SK-N-SH (cell line): ENCODE measurements at regions not wholly inside any gene's neighbourhood (a gene's known extent, or its start where the extent isn't known, plus 50 kb on each side); places are given as distances from the start of the nearest gene placed in this dataset.

Experiments
- CTCF ChIA-PET: fragments of 300-600, 350-600 bp; formaldehyde crosslinking; extraction: SDS; loops from one replicate; lab custom pipeline; 2021; lab: Yijun Ruan, JAX
- POLR2A ChIA-PET: fragments of 350-600 bp; sonication (Branson Sonifier 250); formaldehyde crosslinking; extraction: SDS; loops from one replicate; lab custom pipeline; 2020; ENCODE audit warnings: antibody characterized with exemption, inconsistent platforms; lab: Yijun Ruan, JAX
- DNase-seq: peaks from one replicate; pipeline ENCODE4 v3.0.0; 2012
- H2AFZ ChIP-seq: fragments of 200-600 bp; sonication (generic); 2 replicates; pipeline ENCODE4 v1.8.1; 2016; ENCODE audit warnings: antibody characterized with exemption, mild to moderate bottlenecking, low read depth
- H3F3A ChIP-seq: fragments of 200-600 bp; sonication (generic); replicated peaks from 2 replicates; pipeline ENCODE3; 2016; ENCODE audit warnings: antibody characterized with exemption, mild to moderate bottlenecking; ENCODE audit not compliant: insufficient read depth
- H3K27ac ChIP-seq, 2 experiments: fragments of 200-500 bp in 1 of 2; fragments of 200-600 bp in 1 of 2; sonication (Bioruptor generic) in 1 of 2; sonication (generic), shearing (Covaris generic) in 1 of 2; 2 replicates each; pipeline versions ENCODE4 v1.5.1 to v1.6.1; 2014 to 2016; ENCODE audit warnings: low read depth in 2 of 2, inconsistent platforms in 1 of 2, low read length in 1 of 2, mild to moderate bottlenecking in 1 of 2, mixed read lengths in 1 of 2
- H3K27me3 ChIP-seq: fragments of 200-600 bp; sonication (generic), shearing (Covaris generic); 2 replicates; pipeline ENCODE4 v1.6.1; 2016; ENCODE audit warnings: mixed run types; ENCODE audit not compliant: insufficient read depth
- H3K36me3 ChIP-seq, 2 experiments: fragments of 200-500 bp in 1 of 2; fragments of 200-600 bp in 1 of 2; sonication (Bioruptor generic) in 1 of 2; sonication (generic) in 1 of 2; replicated peaks in 1 of 2; 2 replicates each; pipeline versions ENCODE3 to v1.5.1; 2014 to 2016; ENCODE audit warnings: low read length in 1 of 2, mild to moderate bottlenecking in 1 of 2; ENCODE audit not compliant: insufficient read depth in 2 of 2, control insufficient read depth in 1 of 2
- H3K4me1 ChIP-seq, 2 experiments: fragments of 200-500 bp in 1 of 2; fragments of 200-600 bp in 1 of 2; sonication (Bioruptor generic) in 1 of 2; sonication (generic), shearing (Covaris generic) in 1 of 2; 2 replicates each; pipeline versions ENCODE4 v1.5.1 to v1.6.1; 2014 to 2016; ENCODE audit warnings: low read depth in 1 of 2, low read length in 1 of 2, mixed run types in 1 of 2; ENCODE audit not compliant: insufficient read depth in 2 of 2, control insufficient read depth in 1 of 2
- H3K4me2 ChIP-seq: fragments of 200-600 bp; sonication (generic), shearing (Covaris generic); 2 replicates; pipeline ENCODE4 v1.6.1; 2017; ENCODE audit warnings: mixed run types
- H3K4me3 ChIP-seq, 2 experiments: fragments of 200-500 bp in 1 of 2; fragments of 200-600 bp in 1 of 2; sonication (Bioruptor generic) in 1 of 2; sonication (generic), shearing (Covaris generic) in 1 of 2; 2 replicates each; pipeline versions ENCODE4 v1.5.1 to v1.8.1; 2014 to 2016; ENCODE audit warnings: low read depth in 2 of 2, inconsistent platforms in 1 of 2, low read length in 1 of 2, mild to moderate bottlenecking in 1 of 2, mixed read lengths in 1 of 2, moderate library complexity in 1 of 2
- H3K79me2 ChIP-seq: fragments of 200-600 bp; sonication (generic); 2 replicates; pipeline ENCODE4 v1.8.1; 2017; ENCODE audit warnings: mild to moderate bottlenecking; ENCODE audit not compliant: insufficient read depth
- H3K9ac ChIP-seq: fragments of 200-600 bp; sonication (generic); 2 replicates; pipeline ENCODE4 v1.6.1; 2017; ENCODE audit warnings: mixed run types
- H3K9me2 ChIP-seq: fragments of 200-600 bp; sonication (generic); 2 replicates; pipeline ENCODE4 v1.6.1; 2017; ENCODE audit warnings: mixed run types
- H3K9me3 ChIP-seq: fragments of 200-600 bp; sonication (generic); 2 replicates; pipeline ENCODE4 v1.6.1; 2017; ENCODE audit warnings: mixed run types, mild to moderate bottlenecking, moderate library complexity
- H4K20me1 ChIP-seq: fragments of 200-600 bp; sonication (generic); 2 replicates; pipeline ENCODE4 v1.6.1; 2017; ENCODE audit warnings: mild to moderate bottlenecking, mixed run types; ENCODE audit not compliant: insufficient read depth
- ELF1 ChIP-seq: IDR thresholded peaks from 2 replicates; pipeline ENCODE4 v1.4.0; 2012
- EP300 ChIP-seq, 2 experiments: IDR thresholded peaks; 2 replicates each; pipeline versions ENCODE4 v1.4.0 to v1.6.1; 2012; ENCODE audit warnings: borderline replicate concordance in 1 of 2, low read depth in 1 of 2, low read length in 1 of 2
- EZH2phosphoT487 ChIP-seq: fragments of 200-600 bp; sonication (generic); IDR thresholded peaks from 2 replicates; pipeline ENCODE4 v1.6.1; 2017; ENCODE audit warnings: low read depth, mixed run types, mild to moderate bottlenecking, antibody characterized with exemption, moderate library complexity, borderline replicate concordance
- FOSL2 ChIP-seq: IDR thresholded peaks from 2 replicates; pipeline ENCODE4 v1.4.0; 2012; ENCODE audit warnings: low read depth, mild to moderate bottlenecking, moderate library complexity, borderline replicate concordance
- FOXJ3 ChIP-seq: sonication (generic); formaldehyde crosslinking; IDR thresholded peaks from 2 replicates; pipeline ENCODE4 v1.5.1; 2020; ENCODE audit warnings: mild to moderate bottlenecking, missing genetic modification reagents
- GATA2 ChIP-seq: sonication (generic); formaldehyde crosslinking; IDR thresholded peaks from 2 replicates; pipeline ENCODE4 v1.5.0; 2020; ENCODE audit warnings: mild to moderate bottlenecking, missing genetic modification reagents
- JUND ChIP-seq: IDR thresholded peaks from 2 replicates; pipeline ENCODE4 v1.4.0; 2012
- MXI1 ChIP-seq: IDR thresholded peaks from 2 replicates; pipeline ENCODE4 v1.6.1; 2012; ENCODE audit warnings: mild to moderate bottlenecking, low read depth, low read length, improper control_type of control experiment
- RAD21 ChIP-seq: IDR thresholded peaks from 2 replicates; pipeline ENCODE4 v1.6.1; 2012; ENCODE audit warnings: mild to moderate bottlenecking, low read length
- RCOR1 ChIP-seq: fragments of 150-350 bp; IDR thresholded peaks from 2 replicates; pipeline ENCODE4 v1.6.1; 2017; ENCODE audit warnings: antibody characterized with exemption, low read length
- RFX5 ChIP-seq: IDR thresholded peaks from 2 replicates; pipeline ENCODE4 v1.6.1; 2012; ENCODE audit warnings: mild to moderate bottlenecking, improper control_type of control experiment, low read length
- SIN3A ChIP-seq: IDR thresholded peaks from 2 replicates; pipeline ENCODE4 v1.6.1; 2012; ENCODE audit warnings: low read depth, mild to moderate bottlenecking, low read length, moderate library complexity, borderline replicate concordance
- TCF12 ChIP-seq: IDR thresholded peaks from 2 replicates; pipeline ENCODE4 v1.4.0; 2012
- YY1 ChIP-seq: IDR thresholded peaks from 2 replicates; pipeline ENCODE4 v1.4.0; 2012; ENCODE audit warnings: low read depth, mild to moderate bottlenecking
- ZBTB33 ChIP-seq: IDR thresholded peaks from 2 replicates; pipeline ENCODE4 v1.4.0; 2012; ENCODE audit warnings: low read depth, borderline replicate concordance
- WGBS: methylation state at CpG from one replicate; pipeline ENCODE4 v1.1.6; 2017; ENCODE audit warnings: low lambda C conversion rate; 5-methylcytosine and 5-hydroxymethylcytosine counted together
- TF ChIP-seq, protein P1 (sequence below): IDR thresholded peaks from 2 replicates; pipeline ENCODE4; 2012

DNA sequence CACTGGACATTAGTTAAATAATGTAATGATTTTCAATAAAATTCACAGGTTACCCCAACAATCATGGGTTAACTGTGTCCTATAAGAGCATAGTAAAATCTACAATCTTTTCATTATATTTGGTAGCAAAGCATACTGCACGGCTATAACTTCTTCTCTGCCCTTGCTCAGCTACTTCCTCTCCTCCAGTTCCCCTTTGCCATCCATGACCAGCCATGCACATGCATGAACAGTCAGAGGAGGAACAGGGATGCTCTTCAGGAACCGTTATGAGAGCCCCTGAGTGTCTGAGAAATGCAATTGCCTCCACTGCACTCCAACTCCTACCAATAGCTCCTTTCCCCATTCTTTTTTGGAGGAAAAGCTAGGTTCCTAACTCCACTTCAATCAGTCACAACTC is 646.7 kb downstream of the LTN1 start:
- H3K9ac ChIP-seq, result no peak overlapping the region
- H3K4me2 ChIP-seq, result no peak overlapping the region
- H3K79me2 ChIP-seq, result no peaks in the 10 kb centered on the region
- H3K27ac ChIP-seq, result no peak overlapping the region
- no peak for DNase-seq
- no peaks in the 10 kb centered on the region for H3K27me3 ChIP-seq
- no peaks in the 10 kb centered on the region for H4K20me1 ChIP-seq
- WGBS, result 57% methylated on average over 2 of the region's 2 CpGs
- TF ChIP-seq ZBTB33 (no peak), GATA2 (no peak), MXI1 (no peak), YY1 (no peak), SIN3A (no peak)
- no peaks in the 10 kb centered on the region for H3K9me3 ChIP-seq
- H3F3A ChIP-seq, result no peaks in the 10 kb centered on the region
- ChIA-PET POLR2A (no interaction called here), CTCF (interaction anchor here (0.6 to 1.4 kb wide), 4 partner anchors 10 to 1497 kb away, joined by 3 to 7 read pairs (median 4); no protein-coding TSS in a partner anchor)
- H3K4me1 ChIP-seq, result no peaks in the 10 kb centered on the region; a peak in 1 of 4 replicates
- H3K9me2 ChIP-seq, result no peaks in the 10 kb centered on the region
- H2AFZ ChIP-seq, result no peak overlapping the region
- H3K4me3 ChIP-seq, result no peak overlapping the region
- no peaks in the 10 kb centered on the region for H3K36me3 ChIP-seq

- no peaks in the 10 kb centered on the region for H3K9me2 ChIP-seq
- no peaks in the 10 kb centered on the region for H3K27me3 ChIP-seq
- H3K9ac ChIP-seq, result no peak overlapping the region
- CTCF ChIA-PET, result no interaction called here
- POLR2A ChIA-PET, result no interaction called here
- 88% methylated on average over 1 of the region's 1 CpG for WGBS
- no peaks in the 10 kb centered on the region for H3K36me3 ChIP-seq
- no peak for TF ChIP-seq JUND
- TF ChIP-seq, protein P1, sequence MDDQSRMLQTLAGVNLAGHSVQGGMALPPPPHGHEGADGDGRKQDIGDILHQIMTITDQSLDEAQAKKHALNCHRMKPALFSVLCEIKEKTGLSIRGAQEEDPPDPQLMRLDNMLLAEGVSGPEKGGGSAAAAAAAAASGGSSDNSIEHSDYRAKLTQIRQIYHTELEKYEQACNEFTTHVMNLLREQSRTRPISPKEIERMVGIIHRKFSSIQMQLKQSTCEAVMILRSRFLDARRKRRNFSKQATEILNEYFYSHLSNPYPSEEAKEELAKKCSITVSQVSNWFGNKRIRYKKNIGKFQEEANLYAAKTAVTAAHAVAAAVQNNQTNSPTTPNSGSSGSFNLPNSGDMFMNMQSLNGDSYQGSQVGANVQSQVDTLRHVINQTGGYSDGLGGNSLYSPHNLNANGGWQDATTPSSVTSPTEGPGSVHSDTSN, result no peak
- TF ChIP-seq RFX5, result no peak
- TF ChIP-seq TCF12, result no peak
- TF ChIP-seq EP300 (IDR thresholded peaks at IDR 0.05; ENCODE audit: borderline replicate concordance in 1 of 2, low read depth in 1 of 2, low read length in 1 of 2), result no peak
- TF ChIP-seq ELF1, result no peak
- TF ChIP-seq MXI1, result no peak
- no peak for TF ChIP-seq SIN3A
- no peak for TF ChIP-seq RAD21
- TF ChIP-seq EZH2phosphoT487, result no peak
- no peak for TF ChIP-seq FOXJ3 (CRISPR knock-in tag)
- no peak for TF ChIP-seq RCOR1
- TF ChIP-seq FOSL2, result no peak
- TF ChIP-seq ZBTB33, result no peak
- DNase-seq, result no peak
- no peaks in the 10 kb centered on the region for H4K20me1 ChIP-seq
- H2AFZ ChIP-seq, result no peak overlapping the region
- H3F3A ChIP-seq, result no peaks in the 10 kb centered on the region
- H3K4me1 ChIP-seq, result no peaks in the 10 kb centered on the region; a peak in 1 of 4 replicates
- no peak overlapping the region for H3K4me3 ChIP-seq
- no peak overlapping the region for H3K27ac ChIP-seq
- no peaks in the 10 kb centered on the region for H3K79me2 ChIP-seq
- no peak overlapping the region for H3K4me2 ChIP-seq
- H3K9me3 ChIP-seq, result no peaks in the 10 kb centered on the region
Observed at GRCh38 chr21:28344985-28345384, 647.7 kb downstream of the LTN1 start.
